ENCODE measurements at regions not wholly inside any gene's neighbourhood (a gene's known extent, or its start where the extent isn't known, plus 50 kb on each side); places are given as distances from the start of the nearest gene placed in this dataset.

- intact Hi-C loops (cut with DNase I), result no loop called here
- DNase-seq (ENCODE audit: missing footprints), result no peak
- ATAC-seq, result no peak
Measured at GRCh38 chr10:8216893-8217292, 162.4 kb downstream of the GATA3 start.

- intact Hi-C loops (cut with DNase I), result loop anchor here (10.0 kb wide), 1 partner anchor 347 kb away; no protein-coding TSS in a partner anchor
- DNase-seq (ENCODE audit: missing footprints) (no peak), ATAC-seq (no peak)
Measured at GRCh38 chr10:8221451-8221850, 167.0 kb downstream of the GATA3 start.

GRCh38 chr10:8224591-8224990, 170.1 kb downstream of the GATA3 start:
- ATAC-seq, result no peak
- intact Hi-C loops (cut with DNase I), result loop anchor here (10.0 kb wide), 1 partner anchor 350 kb away; no protein-coding TSS in a partner anchor
- DNase-seq (ENCODE audit: missing footprints), result no peak

- DNase-seq (ENCODE audit: missing footprints) (no peak), ATAC-seq (no peak)
- intact Hi-C loops (cut with DNase I), result loop anchor here (10.0 kb wide), 1 partner anchor 350 kb away; no protein-coding TSS in a partner anchor
Measured at GRCh38 chr10:8225187-8225586, 170.7 kb downstream of the GATA3 start.

- no peak for DNase-seq (ENCODE audit: missing footprints)
- no peak for ATAC-seq
- intact Hi-C loops (cut with DNase I), result loop anchor here (10.0 kb wide), 1 partner anchor 352 kb away; no protein-coding TSS in a partner anchor
Measured at GRCh38 chr10:8227246-8227645, 172.8 kb downstream of the GATA3 start.

- DNase-seq (ENCODE audit: missing footprints) (no peak), ATAC-seq (no peak)
- intact Hi-C loops (cut with DNase I), result loop anchor here (10.0 kb wide), 1 partner anchor 354 kb away; no protein-coding TSS in a partner anchor
Measured at GRCh38 chr10:8229153-8229552, 174.7 kb downstream of the GATA3 start.

- DNase-seq (ENCODE audit: missing footprints) (no peak), ATAC-seq (no peak)
- intact Hi-C loops (cut with DNase I), result no loop called here
Measured at GRCh38 chr10:8230902-8231301, 176.4 kb downstream of the GATA3 start.

GRCh38 chr10:8233049-8233448, 178.6 kb downstream of the GATA3 start:
- intact Hi-C loops (cut with DNase I), result no loop called here
- DNase-seq (ENCODE audit: missing footprints), result no peak
- ATAC-seq, result no peak

GRCh38 chr10:8233832-8234259, 179.4 kb downstream of the GATA3 start:
- intact Hi-C loops (cut with DNase I), result no loop called here
- DNase-seq (ENCODE audit: missing footprints), result no peak
- ATAC-seq, result no peak

GRCh38 chr10:8235253-8236027, 181.0 kb downstream of the GATA3 start:
- intact Hi-C loops (cut with DNase I), result no loop called here
- DNase-seq (ENCODE audit: missing footprints) (no peak), ATAC-seq (no peak)

GRCh38 chr10:8238986-8239385, 184.5 kb downstream of the GATA3 start:
- DNase-seq (ENCODE audit: missing footprints) (no peak), ATAC-seq (no peak)
- intact Hi-C loops (cut with DNase I), result no loop called here

GRCh38 chr10:8240861-8241260, 186.4 kb downstream of the GATA3 start:
- intact Hi-C loops (cut with DNase I), result no loop called here
- DNase-seq (ENCODE audit: missing footprints), result no peak
- no peak for ATAC-seq

- no peak for DNase-seq (ENCODE audit: missing footprints)
- intact Hi-C loops (cut with DNase I), result no loop called here
- no peak for ATAC-seq
Measured at GRCh38 chr10:8242295-8242872, 187.9 kb downstream of the GATA3 start.

GRCh38 chr10:8245131-8245813, 190.8 kb downstream of the GATA3 start:
- no peak for ATAC-seq
- intact Hi-C loops (cut with DNase I), result no loop called here

GRCh38 chr10:8245814-8246142, 191.3 kb downstream of the GATA3 start:
- no peak for DNase-seq (ENCODE audit: missing footprints)
- intact Hi-C loops (cut with DNase I), result no loop called here
- ATAC-seq, result no peak

More at GRCh38 chr10:8245131-8245813, 190.8 kb downstream of the GATA3 start:
- DNase-seq (ENCODE audit: missing footprints), result no peak

- intact Hi-C loops (cut with DNase I), result no loop called here
- ATAC-seq (no peak), DNase-seq (ENCODE audit: missing footprints) (no peak)
Measured at GRCh38 chr10:8246548-8246947, 192.1 kb downstream of the GATA3 start.

- intact Hi-C loops (cut with DNase I), result no loop called here
- DNase-seq (ENCODE audit: missing footprints), result no peak
- no peak for ATAC-seq
Measured at GRCh38 chr10:8247191-8247590, 192.7 kb downstream of the GATA3 start.

GRCh38 chr10:8248868-8249267, 194.4 kb downstream of the GATA3 start:
- no peak for DNase-seq (ENCODE audit: missing footprints)
- intact Hi-C loops (cut with DNase I), result no loop called here

GRCh38 chr10:8254350-8254749, 199.9 kb downstream of the GATA3 start:
- intact Hi-C loops (cut with DNase I), result no loop called here
- ATAC-seq, result no peak
- DNase-seq (ENCODE audit: missing footprints), result no peak

More at GRCh38 chr10:8248868-8249267, 194.4 kb downstream of the GATA3 start:
- no peak for ATAC-seq

GRCh38 chr10:8255301-8255700, 200.8 kb downstream of the GATA3 start:
- DNase-seq (ENCODE audit: missing footprints) (no peak), ATAC-seq (no peak)
- intact Hi-C loops (cut with DNase I), result no loop called here

Data from Right ventricle myocardium inferior (tissue), 1 donor.